IPS DF 4.7 (cell line): ENCODE measurements at regions not wholly inside any gene's neighbourhood (a gene's known extent, or its start where the extent isn't known, plus 50 kb on each side); places are given as distances from the start of the nearest gene placed in this dataset.
A peak's percentile ranks its signal among the peaks of the same experiment; 100 is the strongest.
"Not testable (repeated sequence)": the region's sequence is repeated elsewhere in the genome, so short reads cannot be mapped to it uniquely, and the experiment has no call there.

Experiments
- DNase-seq: peaks from one replicate; pipeline ENCODE4 v3.0.0-alpha.2; 2013; ENCODE audit warnings: low spot score; ENCODE audit errors: extremely low read depth

DNA sequence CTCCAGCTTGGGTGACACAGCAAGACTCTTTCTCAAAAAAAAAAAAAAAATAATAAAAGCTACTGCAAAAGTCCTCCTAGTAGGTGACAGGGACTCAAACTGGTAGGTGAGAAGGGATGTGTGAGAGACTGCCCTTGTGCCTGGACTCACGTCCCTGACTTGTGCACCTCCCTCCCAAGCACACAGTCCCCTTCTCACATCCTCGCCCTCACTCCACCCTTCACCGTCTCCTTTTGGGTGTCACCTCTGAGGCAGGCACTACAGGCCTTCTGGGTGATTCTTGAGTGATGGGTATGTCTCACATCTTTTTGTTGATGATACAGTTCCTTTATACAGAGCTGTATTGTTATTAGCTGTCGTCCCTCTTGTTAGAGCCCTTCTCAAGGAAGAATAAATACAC is 170.5 kb downstream of the TM9SF2 start:
- no peak for DNase-seq

DNA sequence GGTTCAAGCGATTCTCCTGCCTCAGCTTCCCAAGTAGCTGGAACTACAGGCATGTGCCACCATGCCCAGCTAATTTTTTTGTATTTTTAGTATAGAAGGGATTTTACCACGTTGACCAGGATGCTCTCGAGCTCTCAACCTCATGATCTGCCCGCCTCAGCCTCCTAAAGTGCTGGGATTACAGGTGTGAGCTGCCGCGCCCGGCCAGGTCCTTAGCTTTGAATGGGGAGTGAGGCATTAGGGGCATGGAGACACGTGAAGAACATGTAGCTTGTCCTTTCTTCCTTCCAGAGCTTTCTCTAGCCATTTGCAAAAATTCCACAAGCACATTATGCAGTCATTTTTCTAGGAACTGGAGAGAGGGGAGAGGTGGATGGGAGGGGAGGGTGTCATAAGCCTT is 167.8 kb downstream of the TM9SF2 start:
- DNase-seq: not testable (repeated sequence)

- DNase-seq: no peak
Observed at GRCh38 chr13:99666146-99666805, 165.0 kb downstream of the TM9SF2 start.

- no peak for DNase-seq
Observed at GRCh38 chr13:99665711-99666110, 164.4 kb downstream of the TM9SF2 start.

DNA sequence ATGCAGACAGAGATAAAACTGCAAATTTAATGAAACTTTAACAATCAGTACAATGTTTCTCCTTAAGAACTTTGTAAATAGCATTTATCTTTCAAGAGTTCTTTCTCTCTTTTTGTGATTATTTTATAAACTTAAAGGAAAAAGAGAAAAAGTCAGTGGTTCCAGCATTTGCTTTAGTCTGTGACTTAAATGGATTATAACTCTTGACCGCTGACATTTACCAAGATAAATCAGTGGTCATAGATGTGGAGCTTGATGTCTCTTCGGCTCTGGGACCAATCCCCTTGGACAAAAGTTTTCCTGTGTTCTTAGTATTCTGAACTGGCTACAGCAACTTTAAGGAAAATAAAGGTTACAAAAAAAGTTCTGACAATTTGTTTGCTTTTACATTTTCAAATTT is 162.6 kb downstream of the TM9SF2 start:
- no peak for DNase-seq

DNA sequence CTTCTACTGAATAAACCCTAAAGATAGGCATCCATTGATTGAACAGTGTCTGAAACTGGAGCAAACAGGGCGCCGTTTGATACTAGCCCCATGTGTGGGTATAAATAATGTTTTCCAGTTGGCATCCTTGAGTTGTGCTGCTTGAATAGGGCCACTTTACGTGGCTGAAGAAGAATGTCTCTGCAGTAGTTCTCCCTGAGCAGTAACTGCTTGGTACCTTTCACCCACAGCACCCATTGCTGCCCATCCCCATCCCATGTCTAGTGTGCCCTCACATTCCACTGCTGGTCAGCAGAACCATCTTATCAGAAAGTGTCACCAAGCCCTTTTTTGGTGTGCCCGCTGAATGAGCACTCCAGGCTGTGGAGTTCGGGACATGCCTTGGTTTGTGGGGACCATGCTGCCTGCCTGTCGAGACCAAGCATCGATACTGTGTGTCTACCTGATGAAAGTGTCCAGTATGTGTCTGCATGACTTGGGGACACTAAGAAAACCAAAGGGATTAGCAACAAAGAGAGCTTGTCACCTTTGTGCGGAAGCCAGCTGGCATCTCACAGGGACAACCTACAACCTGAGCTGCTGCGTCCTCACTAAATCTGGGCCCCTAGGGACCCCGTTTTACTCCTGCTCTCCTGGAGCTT is 162.0 kb downstream of the TM9SF2 start:
- no peak for DNase-seq

DNA sequence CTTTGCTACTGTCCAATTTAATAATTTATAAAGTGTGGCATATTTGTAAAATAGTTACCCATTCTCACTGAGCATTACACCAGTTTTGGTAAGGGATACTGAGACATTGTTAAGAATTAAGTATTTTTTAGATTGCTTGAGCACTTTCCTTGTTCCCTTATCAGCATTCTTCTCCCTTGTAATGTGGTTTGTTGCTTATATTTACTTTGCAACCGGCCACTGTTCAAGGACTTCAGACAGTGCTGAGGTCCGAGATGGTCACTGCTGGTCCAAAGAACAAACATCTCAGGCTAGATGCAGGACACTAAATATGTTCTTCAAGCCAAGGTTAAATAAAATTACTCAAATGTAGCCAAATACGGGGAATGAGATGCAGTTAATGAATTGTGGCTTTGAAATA is 161.4 kb downstream of the TM9SF2 start:
- DNase-seq: no peak

DNA sequence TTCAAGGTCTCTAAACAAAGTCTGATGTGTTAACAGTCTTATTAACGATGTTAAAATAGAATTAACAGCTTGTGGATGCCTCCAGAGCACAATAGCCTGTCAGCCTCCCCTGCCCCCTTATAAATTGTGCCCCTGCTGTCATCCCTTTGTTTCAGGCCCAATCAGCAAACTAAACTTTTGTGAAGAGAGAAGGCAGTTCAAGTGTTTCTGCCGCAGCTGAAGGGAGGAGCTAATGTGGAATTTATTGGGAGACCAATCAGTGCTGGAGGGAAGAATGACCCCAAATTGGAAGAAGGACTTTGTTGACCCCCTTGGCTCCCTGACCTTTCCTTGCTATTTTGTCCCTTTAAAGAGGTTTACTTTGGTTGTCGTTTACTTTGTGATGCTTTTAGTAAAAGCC is 160.5 kb downstream of the TM9SF2 start:
- DNase-seq: no peak

DNA sequence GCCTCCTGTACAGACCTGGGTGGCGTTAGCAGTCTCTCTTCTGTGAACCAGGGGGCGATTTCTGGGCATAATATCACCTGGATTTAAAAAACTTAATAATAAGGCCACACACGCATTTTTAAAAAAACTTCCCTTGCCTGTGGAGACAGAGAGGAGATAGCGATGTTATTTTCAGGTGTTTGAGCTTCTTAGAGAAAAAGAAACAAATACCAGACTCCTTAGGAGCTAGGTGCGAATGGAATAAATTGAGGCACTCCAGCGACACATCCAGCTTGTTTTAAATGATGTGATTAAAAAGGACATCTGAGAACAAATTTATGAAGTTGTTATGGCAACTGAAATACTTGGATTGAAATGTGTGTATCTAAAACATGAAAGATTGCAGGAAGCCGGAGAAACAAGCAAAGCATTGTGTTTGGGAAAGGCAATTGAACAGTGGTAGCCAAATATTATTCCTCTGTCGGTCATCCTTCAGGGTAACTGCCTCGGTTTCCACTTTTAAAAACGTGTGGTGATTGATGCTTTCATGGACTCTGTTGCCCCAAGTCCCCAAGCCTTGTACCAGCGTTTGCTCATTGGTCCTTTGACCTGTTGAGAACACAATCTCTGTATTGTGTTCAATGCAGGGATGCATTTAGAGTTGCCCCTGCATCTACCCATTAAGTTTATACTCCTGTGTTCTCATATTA is 158.7 kb downstream of the TM9SF2 start:
- no peak for DNase-seq

DNA sequence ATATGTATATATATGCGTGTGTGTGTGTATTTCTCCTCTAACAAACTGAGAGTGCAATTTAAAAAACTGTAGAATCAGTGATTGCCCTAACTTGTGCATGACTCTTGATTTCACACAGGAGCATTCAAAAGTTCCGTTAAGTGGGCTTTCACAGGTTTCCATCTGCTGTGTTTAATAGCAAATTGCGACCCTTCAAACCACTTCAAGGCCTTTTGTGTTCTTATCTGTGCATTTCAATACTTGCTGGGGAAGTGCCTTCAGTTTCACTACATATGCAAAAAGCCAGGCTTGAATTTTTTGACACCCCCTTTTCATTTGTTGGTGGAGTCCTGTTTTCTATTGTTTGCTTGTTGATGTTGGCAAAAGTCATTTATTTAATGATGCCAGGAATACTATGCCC is 158.0 kb downstream of the TM9SF2 start:
- no peak for DNase-seq

GRCh38 chr13:99658261-99658991 is 157.2 kb downstream of the TM9SF2 start:
- no peak for DNase-seq

GRCh38 chr13:99657848-99658260 is 156.6 kb downstream of the TM9SF2 start:
- DNase-seq: no peak

DNA sequence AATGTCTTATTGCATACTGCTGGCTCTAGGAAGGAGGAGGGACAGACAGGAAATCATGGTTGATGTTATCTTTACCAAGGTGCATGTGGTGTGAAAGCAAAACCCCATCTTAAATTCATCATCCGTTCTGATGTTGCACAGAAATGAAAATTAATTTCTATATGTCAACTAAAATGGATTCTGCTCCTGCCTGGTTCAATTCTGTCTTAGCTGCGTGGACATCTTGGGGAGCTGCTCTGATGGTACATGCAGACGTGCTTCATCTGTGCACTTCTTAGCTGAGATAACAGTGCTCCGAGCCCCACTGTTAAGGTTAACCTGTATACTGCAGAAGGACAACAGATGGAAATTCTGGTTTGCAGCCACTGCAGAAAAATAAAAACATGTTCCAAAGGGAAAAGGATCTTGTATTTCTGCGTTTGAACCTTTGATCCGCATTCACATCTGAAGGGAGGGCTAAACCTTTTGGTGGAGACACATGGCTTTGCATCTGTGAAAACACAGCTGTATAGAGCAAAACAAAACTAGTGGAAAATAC is 155.6 kb downstream of the TM9SF2 start:
- no peak for DNase-seq

DNA sequence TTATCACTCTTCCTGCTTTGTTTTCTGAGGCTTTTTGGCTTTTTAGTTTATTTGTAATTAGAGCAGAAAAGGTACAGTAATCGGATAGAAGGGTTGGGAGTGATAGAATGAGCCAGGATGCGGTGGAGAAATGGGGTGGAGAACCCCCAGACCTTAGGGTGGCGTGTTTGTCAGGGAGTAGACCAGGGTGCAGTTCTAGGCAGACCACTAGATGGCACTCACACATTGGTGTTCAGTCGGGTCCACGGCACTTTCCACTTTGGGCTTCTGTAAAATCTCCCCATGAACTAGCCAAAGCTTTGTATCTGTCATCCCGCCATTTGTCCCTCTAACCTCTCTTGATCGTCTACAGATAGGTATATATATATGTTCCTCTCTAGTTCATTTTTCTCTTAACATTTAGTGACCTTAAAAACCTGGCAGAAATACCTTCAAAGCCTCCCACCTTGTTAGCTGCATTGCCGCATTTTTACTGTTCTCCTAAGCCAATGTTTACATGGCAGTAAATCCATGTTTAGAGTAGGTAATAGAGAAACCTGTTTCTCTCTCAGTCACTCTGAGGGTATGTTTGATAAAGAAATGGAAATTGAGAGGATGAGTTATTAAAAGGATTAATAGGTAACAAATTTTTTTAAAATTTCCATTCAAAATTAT is 154.9 kb downstream of the TM9SF2 start:
- DNase-seq: peak; percentile 94

DNA sequence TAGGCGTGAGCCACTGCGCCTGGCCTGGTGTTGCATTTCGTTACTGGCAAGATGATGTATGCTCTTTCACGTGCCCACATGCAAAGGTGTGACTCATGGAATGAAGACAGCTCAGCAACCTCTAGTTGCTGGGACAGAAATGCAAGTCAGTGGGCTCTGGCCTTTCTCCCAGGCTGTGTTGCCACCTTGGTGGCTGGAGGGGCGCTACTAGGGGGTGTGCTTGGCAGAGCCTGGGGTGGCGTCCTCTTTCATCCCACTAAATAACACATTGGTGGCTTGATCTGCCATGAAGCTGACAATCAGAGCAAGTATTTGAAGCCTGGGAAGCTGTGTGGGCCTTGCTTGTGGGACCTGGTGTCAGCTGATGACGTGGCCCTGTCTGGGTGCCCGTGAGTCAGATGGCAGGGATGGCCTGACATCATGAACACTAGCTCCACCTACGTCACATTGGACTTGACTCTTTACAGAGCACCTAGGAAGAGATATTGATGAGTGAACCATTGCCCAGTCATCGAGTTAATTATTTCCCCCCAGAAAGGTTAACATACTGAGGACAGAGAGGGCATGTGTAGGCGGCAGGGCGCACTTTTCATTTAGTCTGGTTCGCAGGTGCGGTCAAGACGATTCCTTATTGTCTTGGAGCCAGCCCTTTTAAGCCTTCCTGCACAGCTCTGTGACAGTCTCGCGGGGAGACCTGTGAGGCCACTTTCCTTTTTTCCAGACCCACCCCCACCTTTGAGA is 154.2 kb downstream of the TM9SF2 start:
- no peak for DNase-seq

DNA sequence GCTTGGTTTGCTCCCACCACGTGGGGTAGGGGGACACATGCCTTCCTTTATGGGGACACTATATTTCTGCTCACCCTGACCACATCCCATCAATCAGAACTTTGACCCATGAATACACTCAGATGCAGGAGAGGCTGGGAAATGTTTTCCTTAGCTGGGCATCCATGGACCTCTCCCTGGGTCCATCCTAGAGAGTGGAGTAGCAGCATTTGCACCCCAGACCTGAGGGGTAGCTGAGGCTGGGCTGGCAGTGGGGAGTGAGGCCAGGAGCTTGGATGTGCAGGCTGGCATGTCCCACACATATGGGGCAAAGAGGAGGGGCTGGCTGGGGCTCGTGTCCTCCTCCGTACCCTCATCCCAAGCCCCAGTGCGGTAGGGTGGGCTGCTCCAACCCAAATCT is 152.8 kb downstream of the TM9SF2 start:
- DNase-seq: no peak

DNA sequence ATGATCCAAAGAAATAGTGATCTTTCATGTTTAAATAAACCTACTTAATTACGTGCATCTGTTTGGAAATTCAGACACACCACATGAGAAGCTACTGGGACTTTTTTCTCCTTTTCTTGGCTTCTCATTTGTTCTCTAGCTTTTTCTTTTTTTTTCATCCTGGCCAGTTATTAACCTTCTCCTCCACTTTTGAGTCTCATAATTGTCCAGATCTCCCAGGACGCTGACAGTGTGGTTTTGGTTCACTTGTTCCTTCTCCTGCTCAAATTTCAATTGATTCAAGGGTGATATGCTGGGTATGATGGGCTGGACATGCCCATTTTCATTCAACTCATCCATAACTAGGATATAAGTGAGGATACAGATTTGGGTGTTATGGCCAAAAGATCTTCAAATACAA is 152.3 kb downstream of the TM9SF2 start:
- DNase-seq: no peak

DNA sequence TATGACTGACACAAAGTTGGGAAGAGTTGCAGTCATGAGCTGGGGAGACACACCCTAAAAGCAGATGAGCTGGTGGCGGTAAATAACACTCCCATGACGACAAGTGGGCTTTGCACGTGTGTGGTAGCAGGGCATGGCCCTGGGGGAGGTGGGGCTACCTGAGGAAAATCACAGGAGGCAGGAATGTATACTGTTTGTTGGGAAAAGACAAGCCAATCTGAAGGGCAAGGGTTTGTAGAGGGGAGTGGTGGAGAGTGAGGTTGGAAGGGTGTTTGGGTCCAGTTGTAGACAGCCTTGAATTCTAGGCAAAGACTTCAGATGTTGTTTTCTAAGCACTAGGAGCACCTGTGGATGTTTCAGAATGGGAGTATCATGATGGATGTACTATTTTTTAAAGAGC is 151.6 kb downstream of the TM9SF2 start:
- no peak for DNase-seq

GRCh38 chr13:99652141-99652540 is 150.9 kb downstream of the TM9SF2 start:
- no peak for DNase-seq

DNA sequence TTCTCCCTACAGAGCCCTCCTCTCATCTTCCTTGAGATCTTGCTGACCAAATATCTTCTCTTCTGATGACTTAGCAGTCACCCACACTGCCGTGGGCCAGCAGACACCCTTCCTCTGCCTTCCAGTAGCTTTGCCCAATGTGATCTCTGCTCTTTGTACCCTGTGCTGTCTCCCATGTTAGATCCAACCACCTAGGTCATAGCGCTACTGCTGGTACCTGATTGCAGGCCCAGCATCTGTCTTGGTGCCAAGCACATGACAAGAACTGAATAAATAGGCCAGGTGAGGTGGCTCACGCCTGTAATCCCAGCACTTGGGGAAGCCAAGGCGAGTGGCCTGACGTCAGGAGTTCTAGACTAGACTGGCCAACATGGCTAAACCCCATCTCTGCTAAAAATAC is 149.7 kb downstream of the TM9SF2 start:
- DNase-seq: no peak

DNA sequence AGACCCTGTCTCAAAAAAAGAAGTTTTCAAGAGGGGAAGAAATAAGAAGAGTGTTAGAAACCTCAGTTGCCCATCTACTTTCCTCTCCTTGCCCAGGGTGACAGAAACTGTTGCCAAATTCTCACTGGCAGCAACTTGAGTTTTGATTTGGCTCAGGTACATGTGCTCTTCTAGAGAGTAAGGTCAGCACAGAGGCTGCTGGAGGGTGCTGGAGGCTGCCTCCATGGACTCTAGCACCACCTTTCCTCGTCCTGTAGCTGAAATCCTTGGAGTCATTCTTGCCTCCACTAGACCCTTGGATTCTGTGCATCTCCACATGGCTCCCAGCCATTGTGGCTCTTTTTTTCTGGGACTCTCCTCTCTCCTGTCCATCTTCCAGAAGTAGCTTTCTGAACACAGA is 149.1 kb downstream of the TM9SF2 start:
- DNase-seq: no peak
